ENCODE measurements at regions not wholly inside any gene's neighbourhood (a gene's known extent, or its start where the extent isn't known, plus 50 kb on each side); places are given as distances from the start of the nearest gene placed in this dataset.

DNA sequence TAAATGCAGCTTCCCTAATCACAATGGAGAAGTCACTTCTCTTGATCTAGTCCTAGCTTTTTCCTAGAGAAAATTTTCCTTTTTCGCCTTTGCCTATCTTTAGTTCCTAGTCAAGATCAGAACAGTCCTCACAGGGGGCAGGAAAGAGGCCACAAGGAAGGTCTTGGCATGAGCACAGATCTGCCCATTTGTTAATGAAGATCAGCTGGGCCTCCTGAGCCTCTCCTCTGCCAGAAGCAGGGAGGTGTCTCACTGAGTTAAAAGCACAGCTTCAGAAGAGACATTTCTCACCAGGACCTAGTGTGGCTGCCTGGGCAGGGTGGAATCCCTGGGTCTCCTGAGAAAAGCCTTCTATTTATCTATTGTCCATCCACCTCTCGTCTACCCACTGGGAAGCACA lies 357.8 kb downstream of the TMEM38B start:
- TF ChIP-seq, protein P1, sequence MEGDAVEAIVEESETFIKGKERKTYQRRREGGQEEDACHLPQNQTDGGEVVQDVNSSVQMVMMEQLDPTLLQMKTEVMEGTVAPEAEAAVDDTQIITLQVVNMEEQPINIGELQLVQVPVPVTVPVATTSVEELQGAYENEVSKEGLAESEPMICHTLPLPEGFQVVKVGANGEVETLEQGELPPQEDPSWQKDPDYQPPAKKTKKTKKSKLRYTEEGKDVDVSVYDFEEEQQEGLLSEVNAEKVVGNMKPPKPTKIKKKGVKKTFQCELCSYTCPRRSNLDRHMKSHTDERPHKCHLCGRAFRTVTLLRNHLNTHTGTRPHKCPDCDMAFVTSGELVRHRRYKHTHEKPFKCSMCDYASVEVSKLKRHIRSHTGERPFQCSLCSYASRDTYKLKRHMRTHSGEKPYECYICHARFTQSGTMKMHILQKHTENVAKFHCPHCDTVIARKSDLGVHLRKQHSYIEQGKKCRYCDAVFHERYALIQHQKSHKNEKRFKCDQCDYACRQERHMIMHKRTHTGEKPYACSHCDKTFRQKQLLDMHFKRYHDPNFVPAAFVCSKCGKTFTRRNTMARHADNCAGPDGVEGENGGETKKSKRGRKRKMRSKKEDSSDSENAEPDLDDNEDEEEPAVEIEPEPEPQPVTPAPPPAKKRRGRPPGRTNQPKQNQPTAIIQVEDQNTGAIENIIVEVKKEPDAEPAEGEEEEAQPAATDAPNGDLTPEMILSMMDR (IDR thresholded peaks at IDR 0.05): no peak
- TF ChIP-seq POLR2A (IDR thresholded peaks at IDR 0.05): no peak

Data from lower leg skin (tissue), 3 donors.